ENCODE measurements at regions not wholly inside any gene's neighbourhood (a gene's known extent, or its start where the extent isn't known, plus 50 kb on each side); places are given as distances from the start of the nearest gene placed in this dataset.

DNA sequence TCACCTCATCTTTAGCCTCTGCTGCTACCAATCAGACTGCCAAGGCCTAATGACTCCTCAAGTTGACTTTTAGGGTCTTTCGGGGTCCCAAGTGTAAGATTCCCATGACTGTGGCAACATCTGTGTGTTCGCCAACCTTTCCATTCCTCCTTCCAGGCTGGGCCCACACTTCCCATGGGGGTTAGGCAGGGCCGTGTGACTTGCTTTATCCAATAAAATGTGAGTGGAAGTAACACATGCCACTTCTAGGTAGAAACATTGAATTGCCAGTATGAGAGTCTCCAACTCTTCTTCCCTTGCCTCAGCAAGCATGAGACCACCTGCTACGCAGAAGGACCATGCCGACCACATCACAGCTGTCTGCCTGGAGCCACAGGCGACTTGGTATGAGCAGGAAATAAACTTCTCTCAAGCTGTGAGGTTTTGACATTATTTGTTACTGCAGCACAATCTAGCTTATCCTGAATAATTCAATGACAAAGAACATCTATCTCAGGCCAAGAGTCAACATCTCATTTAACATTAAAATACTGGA, 190.4 kb upstream of the IER5L start:
- no peaks in the 10 kb centered on the region for H3K9me3 ChIP-seq
- H3K36me3 ChIP-seq (replicated peaks in 1 of 2; ENCODE audit: control insufficient read depth in 1 of 2, insufficient read depth in 2 of 2, low read length in 1 of 2), result no peaks in the 10 kb centered on the region
- no peaks in the 10 kb centered on the region for H3K79me2 ChIP-seq (ENCODE audit: insufficient read depth)
- CTCF ChIA-PET, result no interaction called here
- H3K27ac ChIP-seq (ENCODE audit: low read depth in 2 of 2, low read length in 1 of 2), result no peak overlapping the region
- H3K27me3 ChIP-seq (ENCODE audit: insufficient read depth), result no peaks in the 10 kb centered on the region
- no peak for DNase-seq
- no peak for TF ChIP-seq YY1 (IDR thresholded peaks at IDR 0.05; ENCODE audit: low read depth)
- TF ChIP-seq, protein P1, sequence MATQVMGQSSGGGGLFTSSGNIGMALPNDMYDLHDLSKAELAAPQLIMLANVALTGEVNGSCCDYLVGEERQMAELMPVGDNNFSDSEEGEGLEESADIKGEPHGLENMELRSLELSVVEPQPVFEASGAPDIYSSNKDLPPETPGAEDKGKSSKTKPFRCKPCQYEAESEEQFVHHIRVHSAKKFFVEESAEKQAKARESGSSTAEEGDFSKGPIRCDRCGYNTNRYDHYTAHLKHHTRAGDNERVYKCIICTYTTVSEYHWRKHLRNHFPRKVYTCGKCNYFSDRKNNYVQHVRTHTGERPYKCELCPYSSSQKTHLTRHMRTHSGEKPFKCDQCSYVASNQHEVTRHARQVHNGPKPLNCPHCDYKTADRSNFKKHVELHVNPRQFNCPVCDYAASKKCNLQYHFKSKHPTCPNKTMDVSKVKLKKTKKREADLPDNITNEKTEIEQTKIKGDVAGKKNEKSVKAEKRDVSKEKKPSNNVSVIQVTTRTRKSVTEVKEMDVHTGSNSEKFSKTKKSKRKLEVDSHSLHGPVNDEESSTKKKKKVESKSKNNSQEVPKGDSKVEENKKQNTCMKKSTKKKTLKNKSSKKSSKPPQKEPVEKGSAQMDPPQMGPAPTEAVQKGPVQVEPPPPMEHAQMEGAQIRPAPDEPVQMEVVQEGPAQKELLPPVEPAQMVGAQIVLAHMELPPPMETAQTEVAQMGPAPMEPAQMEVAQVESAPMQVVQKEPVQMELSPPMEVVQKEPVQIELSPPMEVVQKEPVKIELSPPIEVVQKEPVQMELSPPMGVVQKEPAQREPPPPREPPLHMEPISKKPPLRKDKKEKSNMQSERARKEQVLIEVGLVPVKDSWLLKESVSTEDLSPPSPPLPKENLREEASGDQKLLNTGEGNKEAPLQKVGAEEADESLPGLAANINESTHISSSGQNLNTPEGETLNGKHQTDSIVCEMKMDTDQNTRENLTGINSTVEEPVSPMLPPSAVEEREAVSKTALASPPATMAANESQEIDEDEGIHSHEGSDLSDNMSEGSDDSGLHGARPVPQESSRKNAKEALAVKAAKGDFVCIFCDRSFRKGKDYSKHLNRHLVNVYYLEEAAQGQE (IDR thresholded peaks at IDR 0.05; ENCODE audit: low read depth, low read length), result no peak
- TF ChIP-seq NRF1 (IDR thresholded peaks at IDR 0.05; ENCODE audit: low read depth, low read length), result no peak
- TF ChIP-seq, protein P2, sequence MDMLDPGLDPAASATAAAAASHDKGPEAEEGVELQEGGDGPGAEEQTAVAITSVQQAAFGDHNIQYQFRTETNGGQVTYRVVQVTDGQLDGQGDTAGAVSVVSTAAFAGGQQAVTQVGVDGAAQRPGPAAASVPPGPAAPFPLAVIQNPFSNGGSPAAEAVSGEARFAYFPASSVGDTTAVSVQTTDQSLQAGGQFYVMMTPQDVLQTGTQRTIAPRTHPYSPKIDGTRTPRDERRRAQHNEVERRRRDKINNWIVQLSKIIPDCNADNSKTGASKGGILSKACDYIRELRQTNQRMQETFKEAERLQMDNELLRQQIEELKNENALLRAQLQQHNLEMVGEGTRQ (IDR thresholded peaks at IDR 0.05; ENCODE audit: borderline replicate concordance, low read depth, low read length), result no peak
- no peak for TF ChIP-seq GATA2 (CRISPR knock-in tag; IDR thresholded peaks at IDR 0.05)
- no peak for TF ChIP-seq MXI1 (IDR thresholded peaks at IDR 0.05; ENCODE audit: low read depth, low read length)
- no peak for TF ChIP-seq SIN3A (IDR thresholded peaks at IDR 0.05; ENCODE audit: borderline replicate concordance, low read depth, low read length)
- no peak for TF ChIP-seq GABPA (IDR thresholded peaks at IDR 0.05; ENCODE audit: low read depth)
- TF ChIP-seq RXRA (IDR thresholded peaks at IDR 0.05; ENCODE audit: borderline replicate concordance, low read depth), result no peak
- TF ChIP-seq NFIC (IDR thresholded peaks at IDR 0.05; ENCODE audit: borderline replicate concordance), result no peak
- TF ChIP-seq, protein P3, sequence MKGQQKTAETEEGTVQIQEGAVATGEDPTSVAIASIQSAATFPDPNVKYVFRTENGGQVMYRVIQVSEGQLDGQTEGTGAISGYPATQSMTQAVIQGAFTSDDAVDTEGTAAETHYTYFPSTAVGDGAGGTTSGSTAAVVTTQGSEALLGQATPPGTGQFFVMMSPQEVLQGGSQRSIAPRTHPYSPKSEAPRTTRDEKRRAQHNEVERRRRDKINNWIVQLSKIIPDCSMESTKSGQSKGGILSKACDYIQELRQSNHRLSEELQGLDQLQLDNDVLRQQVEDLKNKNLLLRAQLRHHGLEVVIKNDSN (IDR thresholded peaks at IDR 0.05; ENCODE audit: borderline replicate concordance, low read depth), result no peak
- TF ChIP-seq, protein P4, sequence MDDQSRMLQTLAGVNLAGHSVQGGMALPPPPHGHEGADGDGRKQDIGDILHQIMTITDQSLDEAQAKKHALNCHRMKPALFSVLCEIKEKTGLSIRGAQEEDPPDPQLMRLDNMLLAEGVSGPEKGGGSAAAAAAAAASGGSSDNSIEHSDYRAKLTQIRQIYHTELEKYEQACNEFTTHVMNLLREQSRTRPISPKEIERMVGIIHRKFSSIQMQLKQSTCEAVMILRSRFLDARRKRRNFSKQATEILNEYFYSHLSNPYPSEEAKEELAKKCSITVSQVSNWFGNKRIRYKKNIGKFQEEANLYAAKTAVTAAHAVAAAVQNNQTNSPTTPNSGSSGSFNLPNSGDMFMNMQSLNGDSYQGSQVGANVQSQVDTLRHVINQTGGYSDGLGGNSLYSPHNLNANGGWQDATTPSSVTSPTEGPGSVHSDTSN (IDR thresholded peaks at IDR 0.05), result no peak
- no peak for TF ChIP-seq SMC3 (IDR thresholded peaks at IDR 0.05; ENCODE audit: low read depth, low read length)
- no peak for TF ChIP-seq RFX5 (IDR thresholded peaks at IDR 0.05; ENCODE audit: low read length)
- TF ChIP-seq, protein P5, sequence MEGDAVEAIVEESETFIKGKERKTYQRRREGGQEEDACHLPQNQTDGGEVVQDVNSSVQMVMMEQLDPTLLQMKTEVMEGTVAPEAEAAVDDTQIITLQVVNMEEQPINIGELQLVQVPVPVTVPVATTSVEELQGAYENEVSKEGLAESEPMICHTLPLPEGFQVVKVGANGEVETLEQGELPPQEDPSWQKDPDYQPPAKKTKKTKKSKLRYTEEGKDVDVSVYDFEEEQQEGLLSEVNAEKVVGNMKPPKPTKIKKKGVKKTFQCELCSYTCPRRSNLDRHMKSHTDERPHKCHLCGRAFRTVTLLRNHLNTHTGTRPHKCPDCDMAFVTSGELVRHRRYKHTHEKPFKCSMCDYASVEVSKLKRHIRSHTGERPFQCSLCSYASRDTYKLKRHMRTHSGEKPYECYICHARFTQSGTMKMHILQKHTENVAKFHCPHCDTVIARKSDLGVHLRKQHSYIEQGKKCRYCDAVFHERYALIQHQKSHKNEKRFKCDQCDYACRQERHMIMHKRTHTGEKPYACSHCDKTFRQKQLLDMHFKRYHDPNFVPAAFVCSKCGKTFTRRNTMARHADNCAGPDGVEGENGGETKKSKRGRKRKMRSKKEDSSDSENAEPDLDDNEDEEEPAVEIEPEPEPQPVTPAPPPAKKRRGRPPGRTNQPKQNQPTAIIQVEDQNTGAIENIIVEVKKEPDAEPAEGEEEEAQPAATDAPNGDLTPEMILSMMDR (IDR thresholded peaks at IDR 0.05), result no peak
- TF ChIP-seq FOXM1 (IDR thresholded peaks at IDR 0.05; ENCODE audit: low read depth), result no peak
- no peak for TF ChIP-seq EP300 (IDR thresholded peaks at IDR 0.05; ENCODE audit: borderline replicate concordance in 1 of 2, low read depth in 1 of 2, low read length in 1 of 2)
- TF ChIP-seq, protein P6, sequence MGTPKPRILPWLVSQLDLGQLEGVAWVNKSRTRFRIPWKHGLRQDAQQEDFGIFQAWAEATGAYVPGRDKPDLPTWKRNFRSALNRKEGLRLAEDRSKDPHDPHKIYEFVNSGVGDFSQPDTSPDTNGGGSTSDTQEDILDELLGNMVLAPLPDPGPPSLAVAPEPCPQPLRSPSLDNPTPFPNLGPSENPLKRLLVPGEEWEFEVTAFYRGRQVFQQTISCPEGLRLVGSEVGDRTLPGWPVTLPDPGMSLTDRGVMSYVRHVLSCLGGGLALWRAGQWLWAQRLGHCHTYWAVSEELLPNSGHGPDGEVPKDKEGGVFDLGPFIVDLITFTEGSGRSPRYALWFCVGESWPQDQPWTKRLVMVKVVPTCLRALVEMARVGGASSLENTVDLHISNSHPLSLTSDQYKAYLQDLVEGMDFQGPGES (IDR thresholded peaks at IDR 0.05; ENCODE audit: low read depth, low read length), result no peak
- TF ChIP-seq CHD2 (IDR thresholded peaks at IDR 0.05; ENCODE audit: low read length, partially characterized antibody), result no peak
- H3K4me2 ChIP-seq, result no peak overlapping the region
- POLR2A ChIA-PET, result no interaction called here
- H2AFZ ChIP-seq (ENCODE audit: low read depth), result no peak overlapping the region
- no peaks in the 10 kb centered on the region for H3K9me2 ChIP-seq
- no peaks in the 10 kb centered on the region for H3K4me1 ChIP-seq (ENCODE audit: control insufficient read depth in 1 of 2, insufficient read depth in 2 of 2, low read depth in 1 of 2, low read length in 1 of 2)
- H3F3A ChIP-seq (replicated peaks; ENCODE audit: insufficient read depth), result no peaks in the 10 kb centered on the region
- H3K9ac ChIP-seq, result no peak overlapping the region
- H3K4me3 ChIP-seq (ENCODE audit: low read depth in 2 of 2, low read length in 1 of 2), result no peak overlapping the region
- H4K20me1 ChIP-seq (ENCODE audit: insufficient read depth), result no peaks in the 10 kb centered on the region
- 92% methylated on average over 6 of the region's 6 CpGs for WGBS (ENCODE audit: low lambda C conversion rate)
